Stimulated activated CD8-positive, alpha-beta memory T cell treated with anti-CD3 and anti-CD28 coated beads, Interleukin-2, amount 100 ng/mL, for 48 hours (primary cell): ENCODE measurements at regions not wholly inside any gene's neighbourhood (a gene's known extent, or its start where the extent isn't known, plus 50 kb on each side); places are given as distances from the start of the nearest gene placed in this dataset.

ENCODE experiments used
- DNase-seq, 2 donors: peaks; one replicate each; pipeline ENCODE4 v3.0.0-alpha.2; 2020; ENCODE audit warnings: low read depth in 2 of 2

GRCh38 chr10:124288486-124288885 lies 130.2 kb downstream of the OAT start:
- no peak for DNase-seq

GRCh38 chr10:124287791-124288190 lies 130.9 kb downstream of the OAT start:
- no peak for DNase-seq

GRCh38 chr10:124287071-124287685 lies 131.5 kb downstream of the OAT start:
- no peak for DNase-seq

- no peak for DNase-seq
Measured at GRCh38 chr10:124286621-124287020, 132.1 kb downstream of the OAT start.

GRCh38 chr10:124285587-124286527 lies 132.9 kb downstream of the OAT start:
- no peak for DNase-seq

GRCh38 chr10:124283949-124284250 lies 134.8 kb downstream of the OAT start:
- no peak for DNase-seq

- DNase-seq, result no peak
Measured at GRCh38 chr10:124283215-124283948, 135.3 kb downstream of the OAT start.

- DNase-seq, result no peak
Measured at GRCh38 chr10:124282326-124282725, 136.4 kb downstream of the OAT start.

GRCh38 chr10:124281666-124282065 lies 137.1 kb downstream of the OAT start:
- DNase-seq, result no peak

GRCh38 chr10:124280916-124281315 lies 137.8 kb downstream of the OAT start:
- DNase-seq, result no peak

- DNase-seq, result no peak
Measured at GRCh38 chr10:124279882-124280281, 138.8 kb downstream of the OAT start.

GRCh38 chr10:124279298-124279697 lies 139.4 kb downstream of the OAT start:
- no peak for DNase-seq

- DNase-seq, result no peak
Measured at GRCh38 chr10:124278356-124278755, 140.4 kb downstream of the OAT start.

GRCh38 chr10:124273141-124273540 lies 145.6 kb downstream of the OAT start:
- DNase-seq, result no peak

- DNase-seq, result no peak
Measured at GRCh38 chr10:124271676-124272075, 147.0 kb downstream of the OAT start.

- no peak for DNase-seq
Measured at GRCh38 chr10:124270530-124271327, 148.0 kb downstream of the OAT start.

GRCh38 chr10:124268976-124269375 lies 149.7 kb downstream of the OAT start:
- DNase-seq, result no peak

GRCh38 chr10:124267911-124268549 lies 150.7 kb downstream of the OAT start:
- DNase-seq, result no peak

- no peak for DNase-seq
Measured at GRCh38 chr10:124267231-124267885, 151.4 kb downstream of the OAT start.

- DNase-seq, result no peak
Measured at GRCh38 chr10:124266468-124267230, 152.1 kb downstream of the OAT start.
